ENCODE measurements at regions not wholly inside any gene's neighbourhood (a gene's known extent, or its start where the extent isn't known, plus 50 kb on each side); places are given as distances from the start of the nearest gene placed in this dataset.
"Not testable (repeated sequence)": the region's sequence is repeated elsewhere in the genome, so short reads cannot be mapped to it uniquely, and the experiment has no call there.

GRCh38 chr2:146547236-146547635 lies 1297.6 kb upstream of the ACVR2A start:
- DNase-seq (ENCODE audit: extremely low spot score) = no peak
- ChIA-PET POLR2A (no interaction called here), CTCF (interaction anchor here (1.3 kb wide), 1 partner anchor 24 kb away, joined by 3 read pairs; no protein-coding TSS in a partner anchor)
- TF ChIP-seq CTCF (IDR thresholded peaks at IDR 0.05; ENCODE audit: control extremely low read depth, extremely low read depth, low read depth, missing control alignments) = no peak

- no peak for TF ChIP-seq CTCF (IDR thresholded peaks at IDR 0.05; ENCODE audit: control extremely low read depth, extremely low read depth, low read depth, missing control alignments)
- CTCF ChIA-PET = no interaction called here
- POLR2A ChIA-PET = no interaction called here
- no peak for DNase-seq (ENCODE audit: extremely low spot score)
Measured at GRCh38 chr2:146544701-146545100, 1300.1 kb upstream of the ACVR2A start.

- ChIA-PET POLR2A (no interaction called here), CTCF (interaction anchor here (1.2 to 1.8 kb wide), 2 partner anchors 10 to 43 kb away, joined by 3 to 4 read pairs; no protein-coding TSS in a partner anchor)
- no peak for TF ChIP-seq CTCF (IDR thresholded peaks at IDR 0.05; ENCODE audit: control extremely low read depth, extremely low read depth, low read depth, missing control alignments)
- no peak for DNase-seq (ENCODE audit: extremely low spot score)
Measured at GRCh38 chr2:146541896-146542295, 1302.9 kb upstream of the ACVR2A start.

GRCh38 chr2:146540271-146540932 lies 1304.4 kb upstream of the ACVR2A start:
- ChIA-PET CTCF (interaction anchor here (1.2 to 1.8 kb wide), 3 partner anchors 12 to 41 kb away, joined by 3 to 6 read pairs (median 4); no protein-coding TSS in a partner anchor), POLR2A (no interaction called here)
- DNase-seq (ENCODE audit: extremely low spot score) = no peak
- TF ChIP-seq CTCF (IDR thresholded peaks at IDR 0.05; ENCODE audit: control extremely low read depth, extremely low read depth, low read depth, missing control alignments) = no peak

- CTCF ChIA-PET; POLR2A ChIA-PET; DNase-seq (ENCODE audit: extremely low spot score): not testable (repeated sequence)
Measured at GRCh38 chr2:146539739-146540138, 1305.1 kb upstream of the ACVR2A start.

- POLR2A ChIA-PET = no interaction called here
- CTCF ChIA-PET = no interaction called here
Measured at GRCh38 chr2:146537477-146537876, 1307.4 kb upstream of the ACVR2A start.

More at GRCh38 chr2:146537477-146537876, 1307.4 kb upstream of the ACVR2A start:
- TF ChIP-seq CTCF (IDR thresholded peaks at IDR 0.05; ENCODE audit: control extremely low read depth, extremely low read depth, low read depth, missing control alignments) = no peak
- no peak for DNase-seq (ENCODE audit: extremely low spot score)
